PFSK-1 (cell line): ENCODE measurements at regions not wholly inside any gene's neighbourhood (a gene's known extent, or its start where the extent isn't known, plus 50 kb on each side); places are given as distances from the start of the nearest gene placed in this dataset.

Source experiments
- FOXP2 ChIP-seq: optimal IDR thresholded peaks from 2 replicates; pipeline ENCODE3; 2011; ENCODE audit warnings: borderline replicate concordance, control low read depth, inconsistent platforms; ENCODE audit not compliant: insufficient read depth; ENCODE audit errors: extremely low read length, extremely low read depth
- POLR2AphosphoS5 ChIP-seq: IDR thresholded peaks from 2 replicates; pipeline ENCODE4 v1.6.1; 2012; ENCODE audit warnings: low read depth, mild to moderate bottlenecking, control low read depth, low read length, moderate library complexity
- REST ChIP-seq, 2 experiments: IDR thresholded peaks; 2 replicates each; pipeline versions ENCODE4 v1.6.1 to v1.8.0; 2011 to 2012; ENCODE audit warnings: low read depth in 2 of 2, low read length in 2 of 2, control low read depth in 1 of 2, inconsistent platforms in 1 of 2, mild to moderate bottlenecking in 1 of 2, moderate library complexity in 1 of 2; ENCODE audit not compliant: insufficient read depth in 1 of 2
- SIN3A ChIP-seq: IDR thresholded peaks from 2 replicates; pipeline ENCODE4 v1.6.1; 2012; ENCODE audit warnings: mild to moderate bottlenecking, low read length, moderate library complexity, borderline replicate concordance; ENCODE audit not compliant: insufficient read depth
- TAF1 ChIP-seq: IDR thresholded peaks from 2 replicates; pipeline ENCODE4 v1.6.1; 2012; ENCODE audit warnings: low read length, control low read depth, borderline replicate concordance; ENCODE audit not compliant: insufficient read depth

- no peak for TF ChIP-seq FOXP2
- no peak for TF ChIP-seq POLR2AphosphoS5
- no peak for TF ChIP-seq SIN3A
- TF ChIP-seq TAF1 = no peak
- TF ChIP-seq REST (IDR thresholded peaks at IDR 0.05; ENCODE audit: insufficient read depth in 1 of 2, low read depth in 2 of 2, low read length in 2 of 2) = no peak
These were observed 169.0 kb upstream of the NRSN1 start for GRCh38 chr6:23957017-23957416.

GRCh38 chr6:23964865-23965264 is 161.2 kb upstream of the NRSN1 start:
- TF ChIP-seq FOXP2 (no peak), POLR2AphosphoS5 (no peak), REST (IDR thresholded peaks at IDR 0.05; ENCODE audit: insufficient read depth in 1 of 2, low read depth in 2 of 2, low read length in 2 of 2) (no peak), SIN3A (no peak), TAF1 (no peak)

GRCh38 chr6:23969344-23969743 is 156.7 kb upstream of the NRSN1 start:
- no peak for TF ChIP-seq TAF1
- no peak for TF ChIP-seq FOXP2
- TF ChIP-seq REST (IDR thresholded peaks at IDR 0.05; ENCODE audit: insufficient read depth in 1 of 2, low read depth in 2 of 2, low read length in 2 of 2) = no peak
- TF ChIP-seq POLR2AphosphoS5 = no peak
- no peak for TF ChIP-seq SIN3A

GRCh38 chr6:23977706-23978105 is 148.3 kb upstream of the NRSN1 start:
- TF ChIP-seq REST (IDR thresholded peaks at IDR 0.05; ENCODE audit: insufficient read depth in 1 of 2, low read depth in 2 of 2, low read length in 2 of 2) (no peak), FOXP2 (no peak), TAF1 (no peak), SIN3A (no peak), POLR2AphosphoS5 (no peak)

GRCh38 chr6:23980965-23981364 is 145.1 kb upstream of the NRSN1 start:
- TF ChIP-seq FOXP2 = no peak
- TF ChIP-seq TAF1 = no peak
- TF ChIP-seq REST (IDR thresholded peaks at IDR 0.05; ENCODE audit: insufficient read depth in 1 of 2, low read depth in 2 of 2, low read length in 2 of 2) = no peak
- TF ChIP-seq SIN3A = no peak
- TF ChIP-seq POLR2AphosphoS5 = no peak
